SK-N-SH (cell line): ENCODE measurements at regions not wholly inside any gene's neighbourhood (a gene's known extent, or its start where the extent isn't known, plus 50 kb on each side); places are given as distances from the start of the nearest gene placed in this dataset.
"Not testable (repeated sequence)": the region's sequence is repeated elsewhere in the genome, so short reads cannot be mapped to it uniquely, and the experiment has no call there.

Experiments
- CTCF ChIA-PET: fragments of 300-600, 350-600 bp; formaldehyde crosslinking; extraction: SDS; loops from one replicate; lab custom pipeline; 2021; lab: Yijun Ruan, JAX
- POLR2A ChIA-PET: fragments of 350-600 bp; sonication (Branson Sonifier 250); formaldehyde crosslinking; extraction: SDS; loops from one replicate; lab custom pipeline; 2020; ENCODE audit warnings: antibody characterized with exemption, inconsistent platforms; lab: Yijun Ruan, JAX
- DNase-seq: peaks from one replicate; pipeline ENCODE4 v3.0.0; 2012
- H2AFZ ChIP-seq: fragments of 200-600 bp; sonication (generic); 2 replicates; pipeline ENCODE4 v1.8.1; 2016; ENCODE audit warnings: antibody characterized with exemption, mild to moderate bottlenecking, low read depth
- H3F3A ChIP-seq: fragments of 200-600 bp; sonication (generic); replicated peaks from 2 replicates; pipeline ENCODE3; 2016; ENCODE audit warnings: antibody characterized with exemption, mild to moderate bottlenecking; ENCODE audit not compliant: insufficient read depth
- H3K27ac ChIP-seq, 2 experiments: fragments of 200-500 bp in 1 of 2; fragments of 200-600 bp in 1 of 2; sonication (Bioruptor generic) in 1 of 2; sonication (generic), shearing (Covaris generic) in 1 of 2; 2 replicates each; pipeline versions ENCODE4 v1.5.1 to v1.6.1; 2014 to 2016; ENCODE audit warnings: low read depth in 2 of 2, inconsistent platforms in 1 of 2, low read length in 1 of 2, mild to moderate bottlenecking in 1 of 2, mixed read lengths in 1 of 2
- H3K27me3 ChIP-seq: fragments of 200-600 bp; sonication (generic), shearing (Covaris generic); 2 replicates; pipeline ENCODE4 v1.6.1; 2016; ENCODE audit warnings: mixed run types; ENCODE audit not compliant: insufficient read depth
- H3K36me3 ChIP-seq, 2 experiments: fragments of 200-500 bp in 1 of 2; fragments of 200-600 bp in 1 of 2; sonication (Bioruptor generic) in 1 of 2; sonication (generic) in 1 of 2; replicated peaks in 1 of 2; 2 replicates each; pipeline versions ENCODE3 to v1.5.1; 2014 to 2016; ENCODE audit warnings: low read length in 1 of 2, mild to moderate bottlenecking in 1 of 2; ENCODE audit not compliant: insufficient read depth in 2 of 2, control insufficient read depth in 1 of 2
- H3K4me1 ChIP-seq, 2 experiments: fragments of 200-500 bp in 1 of 2; fragments of 200-600 bp in 1 of 2; sonication (Bioruptor generic) in 1 of 2; sonication (generic), shearing (Covaris generic) in 1 of 2; 2 replicates each; pipeline versions ENCODE4 v1.5.1 to v1.6.1; 2014 to 2016; ENCODE audit warnings: low read depth in 1 of 2, low read length in 1 of 2, mixed run types in 1 of 2; ENCODE audit not compliant: insufficient read depth in 2 of 2, control insufficient read depth in 1 of 2
- H3K4me2 ChIP-seq: fragments of 200-600 bp; sonication (generic), shearing (Covaris generic); 2 replicates; pipeline ENCODE4 v1.6.1; 2017; ENCODE audit warnings: mixed run types
- H3K4me3 ChIP-seq, 2 experiments: fragments of 200-500 bp in 1 of 2; fragments of 200-600 bp in 1 of 2; sonication (Bioruptor generic) in 1 of 2; sonication (generic), shearing (Covaris generic) in 1 of 2; 2 replicates each; pipeline versions ENCODE4 v1.5.1 to v1.8.1; 2014 to 2016; ENCODE audit warnings: low read depth in 2 of 2, inconsistent platforms in 1 of 2, low read length in 1 of 2, mild to moderate bottlenecking in 1 of 2, mixed read lengths in 1 of 2, moderate library complexity in 1 of 2
- H3K79me2 ChIP-seq: fragments of 200-600 bp; sonication (generic); 2 replicates; pipeline ENCODE4 v1.8.1; 2017; ENCODE audit warnings: mild to moderate bottlenecking; ENCODE audit not compliant: insufficient read depth
- H3K9ac ChIP-seq: fragments of 200-600 bp; sonication (generic); 2 replicates; pipeline ENCODE4 v1.6.1; 2017; ENCODE audit warnings: mixed run types
- H3K9me2 ChIP-seq: fragments of 200-600 bp; sonication (generic); 2 replicates; pipeline ENCODE4 v1.6.1; 2017; ENCODE audit warnings: mixed run types
- H3K9me3 ChIP-seq: fragments of 200-600 bp; sonication (generic); 2 replicates; pipeline ENCODE4 v1.6.1; 2017; ENCODE audit warnings: mixed run types, mild to moderate bottlenecking, moderate library complexity
- H4K20me1 ChIP-seq: fragments of 200-600 bp; sonication (generic); 2 replicates; pipeline ENCODE4 v1.6.1; 2017; ENCODE audit warnings: mild to moderate bottlenecking, mixed run types; ENCODE audit not compliant: insufficient read depth
- CHD2 ChIP-seq: fragments of 150-350 bp; IDR thresholded peaks from 2 replicates; pipeline ENCODE4 v1.6.1; 2018; ENCODE audit warnings: low read length; ENCODE audit not compliant: partially characterized antibody
- FOXJ3 ChIP-seq: sonication (generic); formaldehyde crosslinking; IDR thresholded peaks from 2 replicates; pipeline ENCODE4 v1.5.1; 2020; ENCODE audit warnings: mild to moderate bottlenecking, missing genetic modification reagents
- FOXM1 ChIP-seq: IDR thresholded peaks from 2 replicates; pipeline ENCODE4 v1.4.0; 2012; ENCODE audit warnings: low read depth, mild to moderate bottlenecking
- MAX ChIP-seq: IDR thresholded peaks from 2 replicates; pipeline ENCODE4 v1.4.0; 2012; ENCODE audit warnings: low read depth
- NFIC ChIP-seq: IDR thresholded peaks from 2 replicates; pipeline ENCODE4 v1.4.0; 2012; ENCODE audit warnings: borderline replicate concordance
- PBX3 ChIP-seq: IDR thresholded peaks from 2 replicates; pipeline ENCODE4; 2012
- RAD21 ChIP-seq: IDR thresholded peaks from 2 replicates; pipeline ENCODE4 v1.6.1; 2012; ENCODE audit warnings: mild to moderate bottlenecking, low read length
- RCOR1 ChIP-seq: fragments of 150-350 bp; IDR thresholded peaks from 2 replicates; pipeline ENCODE4 v1.6.1; 2017; ENCODE audit warnings: antibody characterized with exemption, low read length
- SMC3 ChIP-seq: IDR thresholded peaks from 2 replicates; pipeline ENCODE4 v1.6.1; 2012; ENCODE audit warnings: low read depth, low read length, improper control_type of control experiment
- TCF12 ChIP-seq: IDR thresholded peaks from 2 replicates; pipeline ENCODE4 v1.4.0; 2012
- USF1 ChIP-seq: IDR thresholded peaks from 2 replicates; pipeline ENCODE4 v1.4.0; 2012; ENCODE audit warnings: low read depth, borderline replicate concordance
- WGBS: methylation state at CpG from one replicate; pipeline ENCODE4 v1.1.6; 2017; ENCODE audit warnings: low lambda C conversion rate; 5-methylcytosine and 5-hydroxymethylcytosine counted together

GRCh38 chr20:55641497-55641896 lies 363.8 kb downstream of the CBLN4 start:
- no peak for DNase-seq
- ChIA-PET CTCF (no interaction called here), POLR2A (no interaction called here)
- Histone ChIP-seq H3K4me1 (no peaks in the 10 kb centered on the region), H3K27ac (no peak overlapping the region), H3K36me3 (no peaks in the 10 kb centered on the region), H3F3A (no peaks in the 10 kb centered on the region), H3K27me3 (no peaks in the 10 kb centered on the region), H3K4me2 (no peak overlapping the region), H3K79me2 (no peaks in the 10 kb centered on the region), H2AFZ (no peak overlapping the region), H3K9me3 (no peaks in the 10 kb centered on the region), H3K9ac (no peak overlapping the region), H3K9me2 (no peaks in the 10 kb centered on the region), H3K4me3 (no peak overlapping the region), H4K20me1 (no peaks in the 10 kb centered on the region)
- WGBS = 20% methylated on average over 1 of the region's 1 CpG
- no peak for TF ChIP-seq FOXM1

GRCh38 chr20:55635870-55636269 lies 369.4 kb downstream of the CBLN4 start:
- no peak overlapping the region for H2AFZ ChIP-seq
- no peaks in the 10 kb centered on the region for H3K27me3 ChIP-seq
- H3K9ac ChIP-seq = no peak overlapping the region
- WGBS = 16% methylated on average over 2 of the region's 2 CpGs
- TF ChIP-seq PBX3 (no peak), FOXJ3 (CRISPR knock-in tag) (no peak), CHD2 (no peak), NFIC (no peak), RCOR1 (no peak), MAX (no peak), FOXM1 (no peak), TCF12 (no peak), USF1 (no peak)
- no peak overlapping the region for H3K27ac ChIP-seq
- H3K9me3 ChIP-seq = no peaks in the 10 kb centered on the region; the same call in 1 of the 2 replicates
- ChIA-PET CTCF (no interaction called here), POLR2A (no interaction called here)
- no peaks in the 10 kb centered on the region; a peak in 1 of 4 replicates for H3K4me1 ChIP-seq
- H3K9me2 ChIP-seq = no peaks in the 10 kb centered on the region
- no peaks in the 10 kb centered on the region for H3K79me2 ChIP-seq
- no peaks in the 10 kb centered on the region for H3K36me3 ChIP-seq
- no peaks in the 10 kb centered on the region for H3F3A ChIP-seq
- no peak overlapping the region for H3K4me3 ChIP-seq
- no peak for DNase-seq
- no peaks in the 10 kb centered on the region for H4K20me1 ChIP-seq
- H3K4me2 ChIP-seq = no peak overlapping the region

- DNase-seq = no peak
- H3K36me3 ChIP-seq = no peaks in the 10 kb centered on the region
- no peak overlapping the region for H3K9ac ChIP-seq
- H3K27ac ChIP-seq = no peak overlapping the region
- H3K4me1 ChIP-seq = no peaks in the 10 kb centered on the region; a peak in 1 of 4 replicates
- H3K9me3 ChIP-seq = no peaks in the 10 kb centered on the region; the same call in 1 of the 2 replicates
- no peaks in the 10 kb centered on the region for H3K27me3 ChIP-seq
- WGBS = 51% methylated on average over 6 of the region's 6 CpGs
- H3K79me2 ChIP-seq = no peaks in the 10 kb centered on the region
- TF ChIP-seq RAD21 (peak; percentile 60), SMC3 (peak; percentile 24; the same call in 1 of the 2 replicates), CHD2 (no peak)
- H3K4me2 ChIP-seq = no peak overlapping the region
- H3F3A ChIP-seq = no peaks in the 10 kb centered on the region
- POLR2A ChIA-PET = no interaction called here
- H3K9me2 ChIP-seq = no peaks in the 10 kb centered on the region
- CTCF ChIA-PET = interaction anchor here (1.3 to 1.8 kb wide), 3 partner anchors 12 to 952 kb away, joined by 3 to 5 read pairs (median 3); no protein-coding TSS in a partner anchor
- no peaks in the 10 kb centered on the region for H4K20me1 ChIP-seq
- H3K4me3 ChIP-seq = no peak overlapping the region
- H2AFZ ChIP-seq = no peak overlapping the region
Measured at GRCh38 chr20:55632592-55632991, 372.7 kb downstream of the CBLN4 start.

- H4K20me1 ChIP-seq, H3K4me1 ChIP-seq, H3K9me2 ChIP-seq, H3K27me3 ChIP-seq, H3F3A ChIP-seq, H3K36me3 ChIP-seq, H3K9ac ChIP-seq, H3K9me3 ChIP-seq, POLR2A ChIA-PET, H2AFZ ChIP-seq, DNase-seq, H3K79me2 ChIP-seq, H3K4me2 ChIP-seq, H3K4me3 ChIP-seq: not testable (repeated sequence)
- WGBS = 28% methylated on average over 4 of the region's 4 CpGs
- peak overlapping the region in 1 of 2 experiments; percentile 60; a peak in 1 of 4 replicates for H3K27ac ChIP-seq
- CTCF ChIA-PET = interaction anchor here (0.7 kb wide), 1 partner anchor 737 kb away, joined by 4 read pairs; no protein-coding TSS in a partner anchor
Measured at GRCh38 chr20:55629143-55629542, 376.2 kb downstream of the CBLN4 start.
